GM21526 (cell line): ENCODE measurements at regions not wholly inside any gene's neighbourhood (a gene's known extent, or its start where the extent isn't known, plus 50 kb on each side); places are given as distances from the start of the nearest gene placed in this dataset.
A peak's percentile ranks its signal among the peaks of the same experiment; 100 is the strongest.
"Not testable (repeated sequence)": the region's sequence is repeated elsewhere in the genome, so short reads cannot be mapped to it uniquely, and the experiment has no call there.

Source experiments
- ATAC-seq: cut with Tn5 transposase; IDR thresholded peaks from one replicate; pipeline ENCODE4 v1.9.1; 2021; ENCODE audit warnings: moderate library complexity; ENCODE audit not compliant: unreplicated experiment, low FRiP score

GRCh38 chr12:9319044-9319841 lies 111.0 kb upstream of the PZP start:
- no peak for ATAC-seq

DNA sequence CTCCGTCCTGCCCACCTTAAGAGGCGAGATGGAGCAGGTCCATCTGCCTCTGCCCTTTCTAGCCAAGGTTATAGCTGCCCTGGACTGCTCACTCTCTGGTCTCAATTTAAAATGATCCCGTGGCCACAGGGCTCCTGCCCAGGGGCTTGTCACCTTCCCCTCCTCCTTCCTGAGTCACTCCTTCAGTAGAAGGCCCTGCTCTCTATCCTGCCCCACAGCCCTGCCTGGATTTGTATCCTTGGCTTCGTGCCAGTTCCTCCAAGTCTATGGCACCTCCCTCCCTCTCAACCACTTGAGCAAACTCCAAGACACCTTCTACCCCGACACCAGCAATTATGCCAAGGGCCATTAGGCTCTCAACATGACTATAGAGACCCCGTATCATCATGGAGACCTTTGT lies 105.3 kb upstream of the PZP start:
- not testable (repeated sequence) for ATAC-seq

DNA sequence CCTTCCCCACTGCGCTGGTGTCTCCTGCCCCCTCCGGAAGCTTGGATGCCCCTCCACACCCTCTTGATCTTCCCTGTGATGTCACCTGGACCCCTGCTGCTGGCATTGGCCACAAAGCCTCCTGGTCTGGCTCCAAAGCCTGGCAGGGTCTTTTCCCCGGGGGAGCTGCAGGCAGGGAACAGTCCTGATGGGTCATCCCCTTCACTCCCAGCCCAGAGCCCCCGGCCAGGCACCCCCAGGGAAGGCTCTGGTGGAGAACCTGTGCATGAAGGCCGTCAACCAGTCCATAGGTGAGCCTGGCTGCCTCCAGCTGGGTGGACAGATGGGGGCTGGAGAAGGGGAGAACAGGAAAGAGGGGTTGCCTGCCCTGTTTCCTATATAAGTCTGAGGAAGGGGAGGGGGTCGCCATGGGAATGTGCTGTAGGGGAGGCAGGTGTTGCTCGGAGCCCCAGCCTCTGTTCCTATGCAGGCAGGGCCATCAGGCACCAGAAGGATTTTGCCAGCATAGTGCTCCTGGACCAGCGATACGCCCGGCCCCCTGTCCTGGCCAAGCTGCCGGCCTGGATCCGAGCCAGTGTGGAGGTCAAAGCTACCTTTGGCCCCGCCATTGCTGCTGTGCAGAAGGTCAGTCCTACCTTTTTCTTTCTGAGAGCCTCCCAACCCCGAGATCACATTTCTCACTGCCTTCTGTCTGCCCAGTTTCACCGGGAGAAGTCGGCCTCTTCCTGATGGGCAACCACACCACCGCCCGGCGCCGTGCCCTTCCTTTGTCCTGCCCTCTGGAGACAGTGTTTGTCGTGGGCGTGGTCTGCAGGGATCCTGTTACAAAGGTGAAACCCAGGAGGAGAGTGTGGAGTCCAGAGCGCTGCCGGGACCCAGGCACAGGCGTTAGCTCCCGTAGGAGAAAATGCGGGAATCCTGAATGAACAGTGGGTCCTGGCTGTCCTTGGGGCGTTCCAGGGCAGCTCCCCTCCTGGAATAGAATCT lies 104.5 kb upstream of the PZP start:
- not testable (repeated sequence) for ATAC-seq

- ATAC-seq = not testable (repeated sequence)
Observed at GRCh38 chr12:9311454-9311853, 103.3 kb upstream of the PZP start.

GRCh38 chr12:9310645-9311044 lies 102.5 kb upstream of the PZP start:
- not testable (repeated sequence) for ATAC-seq

DNA sequence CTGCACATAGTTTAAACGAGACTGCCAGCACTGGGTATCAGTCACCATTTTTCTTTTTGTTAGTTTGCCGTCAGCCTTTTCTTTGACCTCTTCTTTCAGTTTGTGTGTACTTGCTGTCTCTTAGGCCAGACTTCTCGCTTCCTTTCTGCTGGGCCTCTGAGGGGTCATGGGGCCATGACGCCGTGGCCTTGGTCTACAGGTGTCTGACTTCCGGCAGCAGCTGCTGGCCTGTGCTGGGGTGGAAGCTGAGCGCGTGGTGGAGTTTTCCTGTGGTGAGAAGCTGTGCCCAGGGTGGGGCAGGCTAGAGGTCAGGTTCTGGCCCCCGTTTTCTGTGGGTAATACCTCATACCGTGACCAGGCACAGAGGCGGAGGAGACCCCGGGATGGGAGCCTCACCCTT lies 101.6 kb upstream of the PZP start:
- not testable (repeated sequence) for ATAC-seq

GRCh38 chr12:9308745-9309144 lies 100.5 kb upstream of the PZP start:
- not testable (repeated sequence) for ATAC-seq

- not testable (repeated sequence) for ATAC-seq
Observed at GRCh38 chr12:9308163-9308562, 100.0 kb upstream of the PZP start.

- ATAC-seq = not testable (repeated sequence)
Observed at GRCh38 chr12:9307255-9307654, 99.1 kb upstream of the PZP start.

- not testable (repeated sequence) for ATAC-seq
Observed at GRCh38 chr12:9306004-9306403, 97.8 kb upstream of the PZP start.

- not testable (repeated sequence) for ATAC-seq
Observed at GRCh38 chr12:9304540-9304939, 96.3 kb upstream of the PZP start.

GRCh38 chr12:9295872-9296271 lies 87.7 kb upstream of the PZP start:
- not testable (repeated sequence) for ATAC-seq

DNA sequence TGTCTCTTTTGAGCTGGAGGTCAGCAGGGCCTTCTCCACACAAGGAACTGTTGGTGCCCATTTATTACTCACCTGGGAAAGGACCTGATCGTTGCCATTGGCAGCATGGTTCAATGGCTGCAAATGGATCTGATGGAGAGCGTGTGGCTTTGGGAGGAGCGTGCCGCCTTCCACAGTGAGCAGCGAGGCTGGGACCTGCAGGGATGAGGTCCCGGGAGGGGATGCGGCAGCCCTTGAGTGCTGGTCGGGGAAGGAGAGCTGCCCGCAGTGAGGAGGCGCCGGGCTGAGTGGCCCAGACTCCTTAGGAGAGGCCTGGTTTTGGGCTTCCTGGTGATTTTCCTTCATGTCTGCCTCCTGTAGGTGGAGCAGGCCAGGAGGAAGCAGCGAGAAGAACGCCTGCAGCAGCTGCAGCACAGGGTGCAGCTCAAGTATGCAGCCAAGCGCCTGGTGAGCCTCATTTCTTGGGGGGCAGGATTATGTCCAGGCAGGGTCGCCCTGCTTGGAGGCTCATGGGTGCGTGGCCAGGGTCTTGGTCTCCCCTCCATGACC lies 86.0 kb upstream of the PZP start:
- not testable (repeated sequence) for ATAC-seq

- ATAC-seq = not testable (repeated sequence)
Observed at GRCh38 chr12:9293391-9293790, 85.2 kb upstream of the PZP start.

DNA sequence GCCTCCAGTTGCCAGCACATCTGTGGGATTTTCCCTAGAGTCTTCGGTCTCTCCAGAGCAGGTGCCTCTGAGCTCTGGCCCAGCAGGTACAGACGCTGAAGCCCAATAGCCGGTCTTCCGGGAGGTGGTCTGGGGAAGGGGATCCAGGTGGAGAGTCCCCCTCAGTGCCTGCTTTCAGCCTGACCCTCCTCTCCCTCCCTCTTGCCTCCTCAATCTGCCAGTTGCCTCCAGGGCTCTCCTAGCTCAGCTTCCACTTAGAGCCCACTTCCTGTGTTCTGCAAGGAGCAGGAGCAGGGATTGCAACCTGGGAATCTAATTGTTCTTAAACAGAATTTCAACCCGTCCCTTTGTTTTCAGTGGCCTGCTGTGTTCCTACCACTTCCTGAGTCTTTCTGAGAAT lies 81.8 kb upstream of the PZP start:
- not testable (repeated sequence) for ATAC-seq

GRCh38 chr12:9284724-9285123 lies 76.5 kb upstream of the PZP start:
- not testable (repeated sequence) for ATAC-seq

DNA sequence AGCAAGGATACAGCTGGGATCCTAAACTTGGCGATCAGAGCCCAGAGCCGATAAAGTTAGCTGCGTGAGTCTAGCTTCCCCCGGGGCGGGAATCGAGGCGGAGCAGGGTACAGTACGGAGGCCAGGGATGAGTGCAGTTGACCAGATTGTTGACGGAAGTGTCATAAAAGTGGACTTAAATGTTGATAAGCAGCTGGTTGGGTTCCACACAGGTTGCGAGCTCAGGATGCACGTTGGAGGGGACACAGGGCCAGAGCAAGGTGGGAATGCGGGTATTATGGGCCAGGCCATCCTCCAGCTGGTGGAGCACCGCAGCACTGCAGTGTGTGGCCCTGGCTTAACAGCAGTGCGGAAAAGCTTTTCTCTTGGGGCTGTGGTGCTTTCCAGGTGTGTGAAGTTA lies 76.0 kb upstream of the PZP start:
- ATAC-seq = peak; percentile 49

DNA sequence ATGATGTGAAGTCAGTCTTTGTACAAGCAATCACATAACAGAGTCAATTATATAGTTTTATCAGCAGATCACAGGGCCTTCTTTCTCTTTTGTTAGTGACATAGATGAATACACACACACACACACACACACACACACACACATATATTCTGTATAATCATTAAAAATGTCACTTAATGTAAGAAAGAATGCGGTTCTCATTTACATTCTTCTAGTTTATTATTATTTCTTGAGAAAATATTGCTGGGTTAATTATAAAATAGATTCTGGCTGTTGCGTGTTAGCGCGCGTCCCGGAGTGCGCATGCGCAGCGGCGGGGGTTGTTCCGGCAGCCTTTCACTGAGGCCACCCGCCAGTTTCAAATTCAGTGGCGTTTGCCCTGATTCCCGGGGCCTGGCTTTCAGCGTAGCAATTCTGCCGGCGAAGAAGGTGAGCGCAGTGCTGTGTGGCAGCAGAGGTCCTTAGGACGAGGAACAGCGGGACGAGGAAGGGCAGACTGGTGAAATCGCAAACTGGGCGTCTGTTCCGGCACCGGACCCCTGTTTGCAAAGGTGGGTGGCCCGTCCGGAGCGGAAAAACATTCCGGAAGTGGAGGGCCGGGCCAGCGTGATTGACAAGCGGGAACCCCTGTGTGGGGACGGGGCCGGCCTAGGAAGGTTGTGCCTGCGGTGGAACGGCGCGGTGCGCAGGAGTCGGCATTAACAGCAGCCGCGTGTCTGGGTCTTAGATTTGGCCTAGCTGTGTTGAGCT lies 75.3 kb upstream of the PZP start:
- ATAC-seq = peak; percentile 46

DNA sequence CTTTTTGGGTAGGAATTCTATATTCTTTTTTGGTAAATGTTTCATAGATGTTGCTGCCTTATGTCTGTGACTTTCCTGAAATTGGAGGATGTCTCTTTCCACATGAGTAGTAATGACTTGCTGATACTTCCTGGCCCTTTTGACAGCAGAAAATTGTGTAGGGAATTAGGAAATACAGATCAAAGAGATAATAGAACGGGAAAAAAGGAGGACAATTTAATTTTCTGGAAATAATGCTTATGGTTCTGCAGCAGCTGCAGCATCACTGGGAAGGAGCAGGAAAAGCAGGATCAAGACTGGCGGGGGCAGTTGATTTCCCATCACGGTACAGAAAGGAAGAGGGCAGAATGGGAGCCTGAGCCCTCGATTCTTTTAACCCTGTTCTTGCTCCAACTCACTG lies 68.8 kb upstream of the PZP start:
- ATAC-seq = no peak

DNA sequence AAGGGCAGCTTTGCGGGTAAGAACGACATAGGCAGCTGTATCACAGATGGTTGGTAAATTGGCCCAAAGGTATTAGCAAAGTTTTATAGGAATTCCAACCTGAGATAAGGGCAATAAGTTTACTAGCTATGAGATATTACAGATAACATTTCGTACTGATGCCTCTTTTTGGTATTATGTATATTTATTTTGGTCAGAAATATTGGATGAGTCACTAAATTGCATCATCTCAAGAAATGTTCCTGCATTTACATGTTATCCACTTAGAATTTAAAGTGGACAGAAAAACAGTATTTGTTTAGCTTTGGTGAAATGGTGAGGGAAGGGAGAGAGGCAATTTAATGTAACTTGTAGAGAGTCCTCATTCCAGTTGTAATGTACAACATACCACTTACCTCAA lies 65.1 kb upstream of the PZP start:
- no peak for ATAC-seq
